K562 (cell line): ENCODE measurements at regions not wholly inside any gene's neighbourhood (a gene's known extent, or its start where the extent isn't known, plus 50 kb on each side); places are given as distances from the start of the nearest gene placed in this dataset.

Source experiments
- ETS2 ChIP-seq: IDR thresholded peaks from 2 replicates; pipeline ENCODE4 v1.6.1; 2016; ENCODE audit warnings: borderline replicate concordance, missing genetic modification characterization, mild to moderate bottlenecking, moderate library complexity, missing compliant biosample characterization; ENCODE audit not compliant: poor library complexity, severe bottlenecking
- MAFG ChIP-seq: fragments of 450-650 bp; conservative IDR thresholded peaks from 2 replicates; pipeline ENCODE4 v1.6.1; 2016; ENCODE audit warnings: missing genetic modification characterization, missing compliant biosample characterization
- TF ChIP-seq, protein P1 (sequence below): fragments of 200-800 bp; sonication (Bioruptor generic); IDR thresholded peaks from 2 replicates; pipeline ENCODE4 v1.6.1; 2016; ENCODE audit warnings: missing genetic modification characterization, missing compliant biosample characterization

DNA sequence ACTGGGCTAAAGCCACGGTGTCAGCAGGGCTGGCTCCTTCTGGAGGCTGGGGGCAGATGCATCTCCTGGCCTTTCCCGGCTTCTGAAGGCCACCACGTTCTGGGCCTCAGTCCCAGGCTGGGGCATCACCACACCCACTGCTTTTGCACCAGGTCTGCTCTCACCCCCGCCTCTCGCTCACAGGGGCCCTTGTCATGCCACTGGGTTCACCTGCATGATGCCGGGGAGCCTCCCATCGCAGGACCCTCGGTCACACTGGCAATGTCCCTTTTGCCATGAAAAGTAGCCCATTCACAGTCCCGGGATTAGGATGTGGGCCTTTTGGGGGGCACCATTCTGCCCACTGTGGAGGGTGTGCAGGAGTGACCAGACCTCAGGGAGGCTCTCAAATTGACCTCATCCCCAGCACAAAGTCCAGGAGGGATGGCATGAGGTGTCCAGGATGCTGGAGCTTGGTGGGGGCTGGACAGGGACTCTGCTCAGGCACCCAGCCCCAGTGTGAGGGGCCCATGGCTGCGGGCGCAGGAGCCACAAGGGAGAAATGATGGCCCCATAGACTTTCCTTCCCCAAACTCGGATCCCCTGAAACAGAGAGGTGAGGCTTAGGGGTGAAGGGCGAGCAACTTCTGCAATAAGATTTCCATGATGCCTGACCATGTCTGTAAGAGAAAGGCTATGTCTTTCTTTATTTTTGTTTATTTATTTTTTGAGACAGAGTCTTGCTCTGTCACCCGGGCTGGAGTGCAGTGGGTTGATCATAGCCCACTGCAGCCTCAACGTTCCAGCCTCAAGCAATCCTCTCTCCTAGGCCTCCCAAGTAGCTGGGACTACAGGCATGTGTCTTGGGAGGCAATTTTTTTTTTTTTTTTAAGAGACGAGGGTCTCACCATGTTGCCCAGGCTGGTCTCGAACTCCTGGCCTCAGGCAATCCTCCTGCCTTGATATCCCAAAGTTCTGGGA, 189.1 kb downstream of the GOLGA6L6 start (continued):
- TF ChIP-seq, protein P1, sequence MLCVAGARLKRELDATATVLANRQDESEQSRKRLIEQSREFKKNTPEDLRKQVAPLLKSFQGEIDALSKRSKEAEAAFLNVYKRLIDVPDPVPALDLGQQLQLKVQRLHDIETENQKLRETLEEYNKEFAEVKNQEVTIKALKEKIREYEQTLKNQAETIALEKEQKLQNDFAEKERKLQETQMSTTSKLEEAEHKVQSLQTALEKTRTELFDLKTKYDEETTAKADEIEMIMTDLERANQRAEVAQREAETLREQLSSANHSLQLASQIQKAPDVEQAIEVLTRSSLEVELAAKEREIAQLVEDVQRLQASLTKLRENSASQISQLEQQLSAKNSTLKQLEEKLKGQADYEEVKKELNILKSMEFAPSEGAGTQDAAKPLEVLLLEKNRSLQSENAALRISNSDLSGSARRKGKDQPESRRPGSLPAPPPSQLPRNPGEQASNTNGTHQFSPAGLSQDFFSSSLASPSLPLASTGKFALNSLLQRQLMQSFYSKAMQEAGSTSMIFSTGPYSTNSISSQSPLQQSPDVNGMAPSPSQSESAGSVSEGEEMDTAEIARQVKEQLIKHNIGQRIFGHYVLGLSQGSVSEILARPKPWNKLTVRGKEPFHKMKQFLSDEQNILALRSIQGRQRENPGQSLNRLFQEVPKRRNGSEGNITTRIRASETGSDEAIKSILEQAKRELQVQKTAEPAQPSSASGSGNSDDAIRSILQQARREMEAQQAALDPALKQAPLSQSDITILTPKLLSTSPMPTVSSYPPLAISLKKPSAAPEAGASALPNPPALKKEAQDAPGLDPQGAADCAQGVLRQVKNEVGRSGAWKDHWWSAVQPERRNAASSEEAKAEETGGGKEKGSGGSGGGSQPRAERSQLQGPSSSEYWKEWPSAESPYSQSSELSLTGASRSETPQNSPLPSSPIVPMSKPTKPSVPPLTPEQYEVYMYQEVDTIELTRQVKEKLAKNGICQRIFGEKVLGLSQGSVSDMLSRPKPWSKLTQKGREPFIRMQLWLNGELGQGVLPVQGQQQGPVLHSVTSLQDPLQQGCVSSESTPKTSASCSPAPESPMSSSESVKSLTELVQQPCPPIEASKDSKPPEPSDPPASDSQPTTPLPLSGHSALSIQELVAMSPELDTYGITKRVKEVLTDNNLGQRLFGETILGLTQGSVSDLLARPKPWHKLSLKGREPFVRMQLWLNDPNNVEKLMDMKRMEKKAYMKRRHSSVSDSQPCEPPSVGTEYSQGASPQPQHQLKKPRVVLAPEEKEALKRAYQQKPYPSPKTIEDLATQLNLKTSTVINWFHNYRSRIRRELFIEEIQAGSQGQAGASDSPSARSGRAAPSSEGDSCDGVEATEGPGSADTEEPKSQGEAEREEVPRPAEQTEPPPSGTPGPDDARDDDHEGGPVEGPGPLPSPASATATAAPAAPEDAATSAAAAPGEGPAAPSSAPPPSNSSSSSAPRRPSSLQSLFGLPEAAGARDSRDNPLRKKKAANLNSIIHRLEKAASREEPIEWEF (CRISPR knock-in tag), result no peak
- TF ChIP-seq ETS2, result no peak
- no peak for TF ChIP-seq MAFG
